Common myeloid progenitor, CD34-positive (primary cell): ENCODE measurements at regions not wholly inside any gene's neighbourhood (a gene's known extent, or its start where the extent isn't known, plus 50 kb on each side); places are given as distances from the start of the nearest gene placed in this dataset.

Experiments used
- CTCF ChIA-PET: fragments of 350-600 bp; sonication (Branson Sonifier 250); formaldehyde crosslinking; loops from one replicate; lab custom pipeline; 2021; ENCODE audit warnings: antibody characterized with exemption; lab: Charles Lee
- POLR2A ChIA-PET: fragments of 350-600 bp; sonication (Branson Sonifier 250); formaldehyde crosslinking; loops from one replicate; lab custom pipeline; 2021; ENCODE audit warnings: antibody characterized with exemption; lab: Charles Lee
- DNase-seq, 3 donors: peaks; one replicate each; pipeline versions ENCODE4 v3.0.0 to v3.0.0-alpha.2; 2013
- H3K27ac ChIP-seq, 2 experiments: 1 replicate in 1 of 2; 2 replicates in 1 of 2; pipeline ENCODE4 v1.7.0; 2013; ENCODE audit warnings: inconsistent platforms in 2 of 2, low read length in 2 of 2, mild to moderate bottlenecking in 2 of 2, low read depth in 1 of 2, moderate library complexity in 1 of 2; ENCODE audit not compliant: severe bottlenecking in 2 of 2, insufficient read depth in 1 of 2, poor library complexity in 1 of 2
- H3K27me3 ChIP-seq, 5 experiments: replicated peaks in 2 of 5; 1 replicate in 3 of 5; 2 replicates in 2 of 5; pipeline versions ENCODE4 v1.6.1 to v1.7.0; 2013; ENCODE audit warnings: low read length in 4 of 5, mild to moderate bottlenecking in 2 of 5, moderate library complexity in 2 of 5, inconsistent platforms in 1 of 5; ENCODE audit not compliant: insufficient read depth in 5 of 5, control insufficient read depth in 4 of 5
- H3K36me3 ChIP-seq, 4 experiments: 1 replicate in 2 of 4; 2 replicates in 2 of 4; pipeline versions ENCODE4 v1.6.1 to v1.7.0; 2013; ENCODE audit warnings: low read length in 3 of 4, control low read depth in 1 of 4, mild to moderate bottlenecking in 1 of 4; ENCODE audit not compliant: control insufficient read depth in 4 of 4, insufficient read depth in 4 of 4
- H3K4me1 ChIP-seq, 4 experiments: 1 replicate in 3 of 4; 2 replicates in 1 of 4; pipeline versions ENCODE4 v1.6.1 to v1.7.1; 2013; ENCODE audit warnings: low read length in 3 of 4, mild to moderate bottlenecking in 3 of 4, control low read depth in 1 of 4, inconsistent platforms in 1 of 4, moderate library complexity in 1 of 4; ENCODE audit not compliant: control insufficient read depth in 4 of 4, insufficient read depth in 4 of 4; ENCODE audit errors: control extremely low read depth in 1 of 4
- H3K4me3 ChIP-seq, 7 experiments: 1 replicate in 4 of 7; 2 replicates in 3 of 7; pipeline versions ENCODE4 v1.5.1 to v1.7.0; 2013; ENCODE audit warnings: mild to moderate bottlenecking in 7 of 7, low read length in 6 of 7, moderate library complexity in 6 of 7, inconsistent platforms in 2 of 7, low read depth in 2 of 7, control low read depth in 1 of 7; ENCODE audit not compliant: insufficient read depth in 4 of 7, control insufficient read depth in 1 of 7; ENCODE audit errors: extremely low read depth in 1 of 7
- H3K9me3 ChIP-seq, 5 experiments: 1 replicate in 4 of 5; 2 replicates in 1 of 5; pipeline versions ENCODE4 v1.6.1 to v1.7.1; 2013; ENCODE audit warnings: low read length in 4 of 5, mild to moderate bottlenecking in 2 of 5, inconsistent platforms in 1 of 5, low read depth in 1 of 5, moderate library complexity in 1 of 5; ENCODE audit not compliant: control insufficient read depth in 4 of 5, insufficient read depth in 2 of 5; ENCODE audit errors: control extremely low read depth in 1 of 5
- WGBS: methylation state at CpG from one replicate; pipeline ENCODE4 v1.1.5; 2013; ENCODE audit not compliant: insufficient coverage; 5-methylcytosine and 5-hydroxymethylcytosine counted together

DNA sequence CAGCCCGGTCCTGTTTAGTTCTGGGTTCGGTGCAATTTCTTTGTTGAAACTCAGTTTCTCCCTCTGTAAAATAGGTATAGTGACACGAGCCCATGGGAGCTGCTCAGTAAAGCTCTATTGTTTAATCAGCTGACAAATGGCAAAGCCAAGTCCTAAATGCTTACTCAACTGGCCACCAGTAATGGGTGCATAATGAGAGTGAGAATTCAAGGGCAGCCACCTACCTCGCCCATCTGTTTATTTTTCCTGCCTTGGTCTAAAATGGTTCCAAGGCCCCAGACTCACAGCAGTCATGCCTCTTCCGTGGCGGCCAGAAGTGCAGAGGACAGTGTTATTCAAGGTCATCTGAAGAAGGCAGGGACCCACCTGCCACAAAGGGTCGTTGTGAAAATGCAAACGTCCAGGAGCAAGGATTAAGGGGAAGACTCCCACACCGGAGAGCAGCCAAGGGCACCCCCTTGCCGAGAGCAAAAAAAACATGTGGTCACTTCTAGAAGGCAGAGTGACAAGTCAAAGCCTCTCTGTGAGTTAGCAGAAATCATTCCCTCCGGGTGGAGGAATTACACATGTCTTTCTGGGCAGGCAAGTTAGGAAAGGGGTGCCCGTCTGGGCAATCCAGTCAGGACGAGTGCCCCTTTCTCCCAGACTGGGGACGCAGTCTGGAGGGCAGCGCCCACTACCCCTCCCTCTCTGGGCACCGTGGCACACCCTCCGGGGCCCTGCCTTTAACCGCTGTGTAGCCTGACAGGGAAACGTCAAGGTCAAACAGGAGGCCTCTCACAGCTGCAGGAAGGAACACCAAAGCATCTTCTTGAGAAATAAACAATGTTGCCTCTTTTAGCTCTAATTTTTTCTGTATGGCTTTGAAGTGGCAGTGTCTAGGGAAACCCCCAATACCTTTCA, 186.2 kb downstream of the FOXO1 start:
- H3K4me1 ChIP-seq = peaks cover 0 to 9% (median 4%) of the 10 kb centered on the region in 4 experiments
- no peaks in the 10 kb centered on the region for H3K36me3 ChIP-seq
- peak in 2 of 3 donors; percentile 13 to 19 for DNase-seq
- H3K9me3 ChIP-seq = peaks cover 0 to 3% (median 0%) of the 10 kb centered on the region in 5 experiments
- WGBS = 72% methylated on average over 19 of the region's 19 CpGs
- H3K4me3 ChIP-seq = no peak overlapping the region
- ChIA-PET POLR2A (no interaction called here), CTCF (no interaction called here)
- no peaks in the 10 kb centered on the region for H3K27me3 ChIP-seq
- no peak overlapping the region for H3K27ac ChIP-seq

DNA sequence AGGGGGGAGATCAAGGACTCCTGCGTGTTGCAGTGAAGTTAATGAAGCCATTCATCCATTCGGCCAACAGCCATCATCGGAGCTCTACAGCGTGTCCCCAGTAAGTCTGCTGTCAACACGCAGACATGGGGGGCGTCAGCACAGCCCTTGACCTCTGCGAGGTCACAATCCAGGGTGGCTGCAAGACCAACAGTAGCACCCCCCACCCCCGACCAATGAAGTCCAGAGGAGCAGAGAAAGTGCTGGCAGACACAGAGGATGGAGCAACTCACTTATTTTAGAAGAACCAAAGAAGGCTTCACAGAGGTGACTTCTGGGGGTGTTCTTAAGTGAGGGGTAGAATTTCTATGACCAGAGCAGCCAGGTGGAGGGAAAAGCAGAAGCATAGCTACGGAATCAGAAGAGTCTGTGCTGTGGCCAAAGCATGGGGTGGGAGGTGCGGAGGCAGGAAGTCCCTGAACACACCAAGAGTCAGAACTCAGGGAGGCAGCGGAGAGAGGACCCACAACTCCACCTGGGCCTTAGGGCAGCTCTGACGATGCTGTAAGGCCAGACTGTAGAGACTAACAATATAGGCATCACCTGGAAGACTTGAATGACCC, 185.4 kb downstream of the FOXO1 start:
- Histone ChIP-seq H3K27ac (no peak overlapping the region), H3K36me3 (no peaks in the 10 kb centered on the region), H3K4me1 (peaks cover 0 to 9% (median 4%) of the 10 kb centered on the region in 4 experiments), H3K9me3 (peaks cover 0 to 3% (median 0%) of the 10 kb centered on the region in 5 experiments), H3K27me3 (no peaks in the 10 kb centered on the region), H3K4me3 (no peak overlapping the region)
- DNase-seq = peak in 2 of 3 donors; percentile 33 to 48
- POLR2A ChIA-PET = no interaction called here
- WGBS = 85% methylated on average over 11 of the region's 12 CpGs
- CTCF ChIA-PET = no interaction called here

DNA sequence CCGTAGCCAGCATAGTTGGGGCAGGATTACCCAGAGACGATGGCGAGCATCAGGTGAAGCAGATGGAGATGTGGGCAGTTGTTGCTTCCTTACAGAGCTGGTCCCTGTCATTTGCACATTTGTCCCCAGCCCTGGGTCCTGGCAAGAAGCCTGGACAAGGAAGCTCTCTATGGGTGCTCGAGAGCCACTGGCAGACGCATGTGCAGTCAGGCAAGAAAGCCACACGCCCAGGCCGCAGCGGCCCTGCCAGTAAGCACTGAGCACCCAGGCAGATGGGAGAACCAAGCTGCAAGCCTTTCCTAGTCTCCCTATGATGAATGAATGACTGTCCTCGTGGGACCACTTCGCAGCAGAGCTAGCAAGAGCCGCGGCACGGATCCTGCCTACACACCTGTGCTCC, 182.8 kb downstream of the FOXO1 start:
- H3K36me3 ChIP-seq = no peaks in the 10 kb centered on the region
- POLR2A ChIA-PET = no interaction called here
- DNase-seq = no peak
- H3K27ac ChIP-seq = no peak overlapping the region
- CTCF ChIA-PET = interaction anchor here (0.9 kb wide), 1 partner anchor 16 kb away, joined by 4 read pairs; no protein-coding TSS in a partner anchor
- peaks cover 0 to 3% (median 0%) of the 10 kb centered on the region in 5 experiments for H3K9me3 ChIP-seq
- no peak overlapping the region for H3K4me3 ChIP-seq
- H3K4me1 ChIP-seq = no peaks in the 10 kb centered on the region
- WGBS = 98% methylated on average over 12 of the region's 13 CpGs
- H3K27me3 ChIP-seq = no peaks in the 10 kb centered on the region

DNA sequence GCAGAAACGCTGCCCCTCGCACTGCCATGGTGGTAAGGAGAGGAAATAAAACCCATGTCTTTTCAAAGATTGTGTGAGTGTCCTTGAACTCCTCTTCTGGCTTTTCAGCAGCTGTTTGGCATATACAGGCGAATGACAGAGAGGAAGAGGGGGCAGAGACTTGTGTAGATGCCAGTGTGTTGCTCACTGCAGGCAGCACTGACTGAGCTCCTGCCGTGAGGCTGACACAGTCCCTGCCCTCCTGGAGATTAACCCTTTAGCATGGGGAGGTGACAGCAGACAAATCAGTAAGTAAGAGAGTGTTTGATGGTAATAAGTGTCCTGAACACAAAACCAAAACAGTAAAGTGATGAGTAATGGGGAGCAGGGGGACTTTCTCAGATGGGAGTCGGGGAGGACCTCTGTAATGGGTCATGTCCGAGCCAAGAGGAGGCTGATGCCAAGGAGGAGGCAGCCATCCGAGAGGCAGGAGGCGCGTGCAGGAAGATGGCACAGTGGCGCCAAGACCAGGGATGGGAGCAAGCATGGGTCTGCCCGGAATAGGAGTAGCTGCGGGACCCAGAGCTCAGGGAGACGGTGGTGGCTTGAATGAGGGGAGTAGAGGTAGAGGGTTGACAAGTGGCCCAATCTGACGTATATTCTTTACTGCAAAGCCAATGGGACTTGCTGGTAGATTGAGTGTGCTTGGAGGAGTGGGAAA, 182.2 kb downstream of the FOXO1 start:
- CTCF ChIA-PET = interaction anchor here (0.9 kb wide), 1 partner anchor 15 kb away, joined by 4 read pairs; no protein-coding TSS in a partner anchor
- Histone ChIP-seq H3K36me3 (no peaks in the 10 kb centered on the region), H3K9me3 (peaks cover 0 to 3% (median 0%) of the 10 kb centered on the region in 5 experiments), H3K4me1 (no peaks in the 10 kb centered on the region), H3K4me3 (no peak overlapping the region), H3K27me3 (peaks cover 0 to 3% (median 0%) of the 10 kb centered on the region in 5 experiments), H3K27ac (no peak overlapping the region)
- WGBS = 86% methylated on average over 12 of the region's 14 CpGs
- no peak for DNase-seq
- POLR2A ChIA-PET = no interaction called here

DNA sequence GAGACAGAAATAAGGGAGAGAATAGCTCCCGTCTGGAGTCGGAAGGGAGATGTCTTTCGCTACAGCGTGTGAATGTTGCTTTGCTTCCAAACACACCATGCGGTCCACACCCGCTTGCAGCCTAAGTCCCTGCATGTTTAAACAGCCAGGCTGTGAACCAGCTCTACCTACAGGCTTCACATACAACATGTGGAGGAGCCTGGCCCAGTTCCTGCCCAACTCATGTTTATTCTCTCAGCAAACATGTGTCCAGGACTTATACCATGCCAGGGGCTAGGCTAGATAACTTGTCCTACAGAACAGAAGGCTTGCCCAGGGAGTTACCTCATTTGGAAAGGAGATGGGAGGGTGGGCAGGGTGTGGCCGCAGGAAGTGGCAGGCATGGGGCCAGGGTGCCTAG, 181.5 kb downstream of the FOXO1 start:
- ChIA-PET CTCF (no interaction called here), POLR2A (no interaction called here)
- WGBS = 98% methylated on average over 7 of the region's 7 CpGs

DNA sequence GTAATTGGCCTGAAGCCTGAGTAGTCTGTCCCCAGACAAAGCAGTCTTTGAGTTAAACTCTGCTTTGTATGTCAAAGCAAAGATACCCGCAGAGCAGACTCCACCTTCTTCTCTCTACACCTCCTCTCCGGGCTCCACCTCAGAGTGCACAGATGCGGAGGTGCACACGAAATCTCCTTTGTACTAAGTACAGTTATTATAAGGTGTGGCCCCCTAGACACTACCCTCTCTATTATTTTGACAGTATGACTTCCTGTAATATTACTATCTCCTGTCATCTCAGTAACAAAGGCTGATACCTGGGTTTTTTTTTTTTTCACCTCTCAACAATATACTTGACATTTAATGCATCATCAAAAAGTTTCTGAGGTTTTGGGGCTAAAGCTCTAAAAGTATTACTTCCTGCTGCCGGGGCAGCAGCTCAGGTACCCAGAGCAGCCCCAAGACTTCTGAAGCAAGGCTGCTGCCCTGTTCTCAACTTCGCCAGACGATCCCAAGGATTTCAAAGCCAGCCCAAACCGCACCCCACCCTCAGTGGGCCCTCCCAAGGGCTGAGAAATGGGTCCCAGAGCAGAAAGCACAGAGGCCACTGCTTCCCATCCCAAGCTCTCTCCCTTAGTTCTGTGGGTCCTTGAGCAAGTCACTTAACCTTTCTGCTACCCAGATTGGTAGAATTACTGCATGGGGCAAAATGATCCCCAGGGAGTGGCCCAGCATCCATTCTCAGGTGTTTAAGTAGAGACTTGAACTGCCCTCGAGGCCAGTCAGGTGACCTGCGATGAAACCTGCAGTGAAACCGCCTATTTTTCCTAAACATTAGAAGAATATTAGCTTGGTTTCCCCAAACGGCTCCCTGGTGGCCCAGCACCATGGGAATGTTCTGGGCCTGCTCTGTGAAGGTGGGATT, 180.6 kb downstream of the FOXO1 start:
- no peak overlapping the region for H3K4me3 ChIP-seq
- peaks cover 0 to 3% (median 0%) of the 10 kb centered on the region in 5 experiments for H3K9me3 ChIP-seq
- H3K36me3 ChIP-seq = no peaks in the 10 kb centered on the region
- no peaks in the 10 kb centered on the region for H3K4me1 ChIP-seq
- H3K27ac ChIP-seq = no peak overlapping the region
- ChIA-PET POLR2A (no interaction called here), CTCF (interaction anchor here (0.6 to 1.4 kb wide), 4 partner anchors 16 to 294 kb away, joined by 3 read pairs; no protein-coding TSS in a partner anchor)
- WGBS = 87% methylated on average over 10 of the region's 12 CpGs
- H3K27me3 ChIP-seq = peaks cover 0 to 4% (median 0%) of the 10 kb centered on the region in 5 experiments
- DNase-seq = peak in 1 of 3 donors; percentile 5

More for the DNA sequence above, 181.5 kb downstream of the FOXO1 start:
- Histone ChIP-seq H3K9me3 (peaks cover 0 to 3% (median 0%) of the 10 kb centered on the region in 5 experiments), H3K36me3 (no peaks in the 10 kb centered on the region), H3K27ac (no peak overlapping the region), H3K4me1 (no peaks in the 10 kb centered on the region), H3K27me3 (peaks cover 0 to 4% (median 0%) of the 10 kb centered on the region in 5 experiments), H3K4me3 (no peak overlapping the region)
- no peak for DNase-seq
